DMS153 treated with DMSO at 0.1 percent for 48 hours (cell line): ENCODE measurements at regions not wholly inside any gene's neighbourhood (a gene's known extent, or its start where the extent isn't known, plus 50 kb on each side); places are given as distances from the start of the nearest gene placed in this dataset.

Source experiments
- DNase-seq: peaks from one replicate; lab custom pipeline; 2025; ENCODE audit not compliant: unreplicated experiment; lab: John Stamatoyannopoulos, UW

- DNase-seq: peak; percentile 19
These were observed 216.1 kb downstream of the MEF2C start for GRCh38 chr5:88666761-88667495.

GRCh38 chr5:88665750-88666215, 217.2 kb downstream of the MEF2C start:
- no peak for DNase-seq

GRCh38 chr5:88664645-88665044, 218.3 kb downstream of the MEF2C start:
- no peak for DNase-seq

- DNase-seq: no peak
These were observed 219.2 kb downstream of the MEF2C start for GRCh38 chr5:88663793-88664216.

- no peak for DNase-seq
These were observed 220.1 kb downstream of the MEF2C start for GRCh38 chr5:88662846-88663245.

GRCh38 chr5:88661806-88662207, 221.2 kb downstream of the MEF2C start:
- no peak for DNase-seq

- DNase-seq: peak; percentile 62
These were observed 221.8 kb downstream of the MEF2C start for GRCh38 chr5:88660947-88661805.

- no peak for DNase-seq
These were observed 222.6 kb downstream of the MEF2C start for GRCh38 chr5:88660264-88660946.

- no peak for DNase-seq
These were observed 223.3 kb downstream of the MEF2C start for GRCh38 chr5:88659529-88660263.

- DNase-seq: no peak
These were observed 224.1 kb downstream of the MEF2C start for GRCh38 chr5:88658886-88659285.

- no peak for DNase-seq
These were observed 224.8 kb downstream of the MEF2C start for GRCh38 chr5:88657906-88658775.

- DNase-seq: no peak
These were observed 225.8 kb downstream of the MEF2C start for GRCh38 chr5:88657136-88657535.

GRCh38 chr5:88656221-88656950, 226.6 kb downstream of the MEF2C start:
- no peak for DNase-seq

GRCh38 chr5:88653471-88653870, 229.5 kb downstream of the MEF2C start:
- no peak for DNase-seq

GRCh38 chr5:88647901-88648300, 235.1 kb downstream of the MEF2C start:
- no peak for DNase-seq

- no peak for DNase-seq
These were observed 236.1 kb downstream of the MEF2C start for GRCh38 chr5:88646866-88647265.

- no peak for DNase-seq
These were observed 238.3 kb downstream of the MEF2C start for GRCh38 chr5:88644676-88645075.

GRCh38 chr5:88643315-88643714, 239.7 kb downstream of the MEF2C start:
- DNase-seq: no peak

- no peak for DNase-seq
These were observed 249.0 kb downstream of the MEF2C start for GRCh38 chr5:88634014-88634413.
